DND-41 (cell line): ENCODE measurements at regions not wholly inside any gene's neighbourhood (a gene's known extent, or its start where the extent isn't known, plus 50 kb on each side); places are given as distances from the start of the nearest gene placed in this dataset.

ENCODE experiments used
- EZH2 ChIP-seq: IDR thresholded peaks from 3 replicates; pipeline ENCODE4 v1.6.1; 2012; ENCODE audit warnings: borderline replicate concordance, low read depth, mild to moderate bottlenecking, moderate library complexity, low read length, inconsistent platforms; ENCODE audit not compliant: severe bottlenecking
- TF ChIP-seq, protein P1 (sequence below): IDR thresholded peaks from 2 replicates; pipeline ENCODE4 v1.5.1; 2012; ENCODE audit warnings: borderline replicate concordance, low read length, moderate library complexity, mild to moderate bottlenecking; ENCODE audit not compliant: poor library complexity, severe bottlenecking; ENCODE audit errors: extremely low read depth

DNA sequence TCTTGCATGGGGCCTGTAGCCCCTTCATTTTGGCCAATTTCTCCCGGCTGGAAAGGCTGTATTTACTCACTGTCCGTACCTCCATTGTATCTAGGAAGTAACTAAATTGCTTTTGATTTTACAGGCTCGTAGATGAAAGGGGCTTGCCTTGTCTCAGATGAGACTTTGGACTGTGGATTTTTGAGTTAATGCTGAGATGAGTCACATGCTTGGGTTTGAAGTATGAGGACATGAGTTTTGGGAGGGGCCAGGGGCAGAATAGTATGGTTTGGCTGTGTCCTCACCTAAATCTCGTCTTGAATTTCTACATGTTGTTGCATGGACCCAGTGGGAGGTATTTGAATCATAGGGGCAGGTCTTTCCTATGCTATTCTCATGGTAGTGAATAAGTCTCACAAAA, 407.6 kb upstream of the NDST3 start:
- TF ChIP-seq EZH2 = no peak
- TF ChIP-seq, protein P1, sequence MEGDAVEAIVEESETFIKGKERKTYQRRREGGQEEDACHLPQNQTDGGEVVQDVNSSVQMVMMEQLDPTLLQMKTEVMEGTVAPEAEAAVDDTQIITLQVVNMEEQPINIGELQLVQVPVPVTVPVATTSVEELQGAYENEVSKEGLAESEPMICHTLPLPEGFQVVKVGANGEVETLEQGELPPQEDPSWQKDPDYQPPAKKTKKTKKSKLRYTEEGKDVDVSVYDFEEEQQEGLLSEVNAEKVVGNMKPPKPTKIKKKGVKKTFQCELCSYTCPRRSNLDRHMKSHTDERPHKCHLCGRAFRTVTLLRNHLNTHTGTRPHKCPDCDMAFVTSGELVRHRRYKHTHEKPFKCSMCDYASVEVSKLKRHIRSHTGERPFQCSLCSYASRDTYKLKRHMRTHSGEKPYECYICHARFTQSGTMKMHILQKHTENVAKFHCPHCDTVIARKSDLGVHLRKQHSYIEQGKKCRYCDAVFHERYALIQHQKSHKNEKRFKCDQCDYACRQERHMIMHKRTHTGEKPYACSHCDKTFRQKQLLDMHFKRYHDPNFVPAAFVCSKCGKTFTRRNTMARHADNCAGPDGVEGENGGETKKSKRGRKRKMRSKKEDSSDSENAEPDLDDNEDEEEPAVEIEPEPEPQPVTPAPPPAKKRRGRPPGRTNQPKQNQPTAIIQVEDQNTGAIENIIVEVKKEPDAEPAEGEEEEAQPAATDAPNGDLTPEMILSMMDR = no peak
